ENCODE measurements at regions not wholly inside any gene's neighbourhood (a gene's known extent, or its start where the extent isn't known, plus 50 kb on each side); places are given as distances from the start of the nearest gene placed in this dataset.

DNA sequence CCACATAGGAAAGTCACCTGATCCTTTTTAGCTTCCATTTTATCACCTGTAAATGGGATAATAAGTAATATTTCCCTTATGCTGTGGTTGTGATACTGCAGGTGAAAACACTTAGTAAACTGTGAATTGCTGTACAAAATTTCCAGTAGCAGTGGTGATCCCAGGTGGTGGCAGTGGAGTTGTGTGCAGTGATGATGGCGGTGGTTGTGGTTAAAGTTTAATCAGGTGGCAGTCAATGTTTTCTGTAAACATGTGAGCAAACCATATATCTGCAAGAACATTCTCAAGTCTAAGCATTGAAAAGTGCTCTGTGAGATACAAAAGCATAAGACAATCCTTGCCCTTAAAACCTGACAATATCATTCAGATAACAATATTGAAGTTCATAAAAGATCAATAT is 480.2 kb downstream of the RASEF start:
- Histone ChIP-seq H3K9me3 (ENCODE audit: insufficient read depth, low read length, severe bottlenecking) (no peaks in the 10 kb centered on the region), H2AFZ (ENCODE audit: low read depth, low read length) (no peak overlapping the region), H3K4me3 (ENCODE audit: low read depth in 1 of 2, low read length in 2 of 2) (no peak overlapping the region), H3K27ac (ENCODE audit: low read length) (no peak overlapping the region), H3K79me2 (ENCODE audit: insufficient read depth, low read length) (no peaks in the 10 kb centered on the region), H3K36me3 (ENCODE audit: insufficient read depth, low read length) (no peaks in the 10 kb centered on the region), H4K20me1 (ENCODE audit: insufficient read depth, low read length) (no peaks in the 10 kb centered on the region), H3K9ac (ENCODE audit: low read depth, low read length) (no peak overlapping the region), H3K27me3 (ENCODE audit: insufficient read depth, low read length, poor library complexity) (no peaks in the 10 kb centered on the region), H3K4me1 (ENCODE audit: insufficient read depth, low read length) (no peaks in the 10 kb centered on the region), H3K4me2 (ENCODE audit: insufficient read depth, low read length) (no peak overlapping the region)
- ATAC-seq (ENCODE audit: insufficient read depth, low read depth) (no peak), DNase-seq (no peak)
- TF ChIP-seq, protein P1, sequence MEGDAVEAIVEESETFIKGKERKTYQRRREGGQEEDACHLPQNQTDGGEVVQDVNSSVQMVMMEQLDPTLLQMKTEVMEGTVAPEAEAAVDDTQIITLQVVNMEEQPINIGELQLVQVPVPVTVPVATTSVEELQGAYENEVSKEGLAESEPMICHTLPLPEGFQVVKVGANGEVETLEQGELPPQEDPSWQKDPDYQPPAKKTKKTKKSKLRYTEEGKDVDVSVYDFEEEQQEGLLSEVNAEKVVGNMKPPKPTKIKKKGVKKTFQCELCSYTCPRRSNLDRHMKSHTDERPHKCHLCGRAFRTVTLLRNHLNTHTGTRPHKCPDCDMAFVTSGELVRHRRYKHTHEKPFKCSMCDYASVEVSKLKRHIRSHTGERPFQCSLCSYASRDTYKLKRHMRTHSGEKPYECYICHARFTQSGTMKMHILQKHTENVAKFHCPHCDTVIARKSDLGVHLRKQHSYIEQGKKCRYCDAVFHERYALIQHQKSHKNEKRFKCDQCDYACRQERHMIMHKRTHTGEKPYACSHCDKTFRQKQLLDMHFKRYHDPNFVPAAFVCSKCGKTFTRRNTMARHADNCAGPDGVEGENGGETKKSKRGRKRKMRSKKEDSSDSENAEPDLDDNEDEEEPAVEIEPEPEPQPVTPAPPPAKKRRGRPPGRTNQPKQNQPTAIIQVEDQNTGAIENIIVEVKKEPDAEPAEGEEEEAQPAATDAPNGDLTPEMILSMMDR (IDR thresholded peaks at IDR 0.05; ENCODE audit: borderline replicate concordance, extremely low read depth, low read length, poor library complexity, severe bottlenecking): no peak
- TF ChIP-seq EZH2 (IDR thresholded peaks at IDR 0.05; ENCODE audit: borderline replicate concordance, low read depth, low read length, severe bottlenecking): no peak

DNA sequence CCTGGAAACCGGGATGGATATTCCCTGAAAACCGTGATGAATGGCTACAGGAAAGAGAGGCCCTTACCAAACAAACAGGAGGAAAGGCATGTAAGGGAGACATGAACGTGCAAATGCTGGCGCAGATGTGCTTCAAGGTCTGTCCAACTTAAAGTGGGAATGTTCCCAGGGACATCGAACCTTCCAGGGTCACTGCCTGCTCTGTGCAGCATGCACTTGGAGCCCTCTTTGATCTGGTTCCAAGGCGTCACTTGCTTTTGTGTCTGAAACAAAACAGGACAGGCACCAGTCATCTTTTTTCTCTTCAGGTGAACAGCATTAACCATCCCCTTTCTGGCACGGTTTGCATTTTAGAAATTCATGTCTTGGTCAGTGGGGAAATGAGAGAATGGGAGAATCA is 479.4 kb downstream of the RASEF start:
- ATAC-seq (ENCODE audit: insufficient read depth, low read depth): no peak

GRCh38 chr9:82584349-82584863 is 478.5 kb downstream of the RASEF start:
- no peak overlapping the region for H2AFZ ChIP-seq (ENCODE audit: low read depth, low read length)

More for the DNA sequence above, 479.4 kb downstream of the RASEF start:
- H3K4me3 ChIP-seq (ENCODE audit: low read depth in 1 of 2, low read length in 2 of 2): no peak overlapping the region
- TF ChIP-seq, protein P1 (IDR thresholded peaks at IDR 0.05; ENCODE audit: borderline replicate concordance, extremely low read depth, low read length, poor library complexity, severe bottlenecking): no peak
- no peak for TF ChIP-seq EZH2 (IDR thresholded peaks at IDR 0.05; ENCODE audit: borderline replicate concordance, low read depth, low read length, severe bottlenecking)
- no peaks in the 10 kb centered on the region for H3K27me3 ChIP-seq (ENCODE audit: insufficient read depth, low read length, poor library complexity)
- H3K79me2 ChIP-seq (ENCODE audit: insufficient read depth, low read length): no peaks in the 10 kb centered on the region
- H3K4me2 ChIP-seq (ENCODE audit: insufficient read depth, low read length): no peak overlapping the region
- no peaks in the 10 kb centered on the region for H4K20me1 ChIP-seq (ENCODE audit: insufficient read depth, low read length)
- H3K4me1 ChIP-seq (ENCODE audit: insufficient read depth, low read length): no peaks in the 10 kb centered on the region
- no peaks in the 10 kb centered on the region for H3K36me3 ChIP-seq (ENCODE audit: insufficient read depth, low read length)
- no peak overlapping the region for H3K27ac ChIP-seq (ENCODE audit: low read length)
- DNase-seq: no peak
- H2AFZ ChIP-seq (ENCODE audit: low read depth, low read length): no peak overlapping the region
- no peak overlapping the region for H3K9ac ChIP-seq (ENCODE audit: low read depth, low read length)
- H3K9me3 ChIP-seq (ENCODE audit: insufficient read depth, low read length, severe bottlenecking): no peaks in the 10 kb centered on the region

More at GRCh38 chr9:82584349-82584863, 478.5 kb downstream of the RASEF start:
- H3K9ac ChIP-seq (ENCODE audit: low read depth, low read length): no peak overlapping the region
- H3K4me1 ChIP-seq (ENCODE audit: insufficient read depth, low read length): no peaks in the 10 kb centered on the region
- H3K27ac ChIP-seq (ENCODE audit: low read length): no peak overlapping the region
- no peaks in the 10 kb centered on the region for H3K36me3 ChIP-seq (ENCODE audit: insufficient read depth, low read length)
- ATAC-seq (ENCODE audit: insufficient read depth, low read depth) (no peak), DNase-seq (no peak)
- no peak overlapping the region for H3K4me3 ChIP-seq (ENCODE audit: low read depth in 1 of 2, low read length in 2 of 2)
- H4K20me1 ChIP-seq (ENCODE audit: insufficient read depth, low read length): no peaks in the 10 kb centered on the region
- no peaks in the 10 kb centered on the region for H3K79me2 ChIP-seq (ENCODE audit: insufficient read depth, low read length)
- no peak overlapping the region for H3K4me2 ChIP-seq (ENCODE audit: insufficient read depth, low read length)
- TF ChIP-seq, protein P1 (IDR thresholded peaks at IDR 0.05; ENCODE audit: borderline replicate concordance, extremely low read depth, low read length, poor library complexity, severe bottlenecking): no peak
- no peak for TF ChIP-seq EZH2 (IDR thresholded peaks at IDR 0.05; ENCODE audit: borderline replicate concordance, low read depth, low read length, severe bottlenecking)
- no peaks in the 10 kb centered on the region for H3K27me3 ChIP-seq (ENCODE audit: insufficient read depth, low read length, poor library complexity)
- H3K9me3 ChIP-seq (ENCODE audit: insufficient read depth, low read length, severe bottlenecking): no peaks in the 10 kb centered on the region
